Loucy (cell line): ENCODE measurements at regions not wholly inside any gene's neighbourhood (a gene's known extent, or its start where the extent isn't known, plus 50 kb on each side); places are given as distances from the start of the nearest gene placed in this dataset.

Experiments used
- H2AFZ ChIP-seq: fragments of 200-600 bp; sonication (generic); 2 replicates; pipeline ENCODE4 v1.6.0; 2016; ENCODE audit warnings: antibody characterized with exemption, mild to moderate bottlenecking, low read length, moderate library complexity
- H3F3A ChIP-seq: fragments of 200-600 bp; 2 replicates; pipeline ENCODE4 v1.6.0; 2016; ENCODE audit warnings: antibody characterized with exemption, low read depth, mild to moderate bottlenecking
- H3K27me3 ChIP-seq: fragments of 200-600 bp; sonication (generic); 2 replicates; pipeline ENCODE4 v1.6.1; 2014; ENCODE audit warnings: low read length, mild to moderate bottlenecking; ENCODE audit not compliant: insufficient read depth, poor library complexity, severe bottlenecking
- H3K36me3 ChIP-seq: fragments of 200-600 bp; sonication (generic); 2 replicates; pipeline ENCODE4 v1.6.1; 2016; ENCODE audit warnings: low read length; ENCODE audit not compliant: insufficient read depth
- H3K4me1 ChIP-seq: fragments of 200-600 bp; sonication (generic); 2 replicates; pipeline ENCODE4 v1.5.1; 2014; ENCODE audit warnings: low read length, mild to moderate bottlenecking; ENCODE audit not compliant: insufficient read depth, poor library complexity, severe bottlenecking
- H3K4me2 ChIP-seq: fragments of 200-600 bp; sonication (generic); 2 replicates; pipeline ENCODE4 v1.6.0; 2014; ENCODE audit warnings: antibody characterized with exemption, low read length, low read depth, mild to moderate bottlenecking; ENCODE audit not compliant: poor library complexity, severe bottlenecking
- H3K4me3 ChIP-seq: fragments of 200-600 bp; sonication (generic); 2 replicates; pipeline ENCODE4 v1.5.1; 2014; ENCODE audit warnings: low read length, mild to moderate bottlenecking, mixed read lengths; ENCODE audit not compliant: poor library complexity, severe bottlenecking
- H3K79me2 ChIP-seq: fragments of 200-600 bp; sonication (generic); 2 replicates; pipeline ENCODE4 v1.6.1; 2014; ENCODE audit warnings: low read length; ENCODE audit not compliant: insufficient read depth
- H3K9ac ChIP-seq: fragments of 200-600 bp; sonication (generic); 2 replicates; pipeline ENCODE4 v1.6.0; 2014; ENCODE audit warnings: mild to moderate bottlenecking, low read depth, low read length, moderate library complexity; ENCODE audit not compliant: poor library complexity, severe bottlenecking
- H3K9me2 ChIP-seq: fragments of 200-600 bp; sonication (generic); replicated peaks from 2 replicates; pipeline ENCODE4 v1.6.1; 2016; ENCODE audit warnings: low read depth, low read length, mixed read lengths
- H3K9me3 ChIP-seq: fragments of 200-600 bp; sonication (generic); 2 replicates; pipeline ENCODE4 v1.6.1; 2014; ENCODE audit warnings: mild to moderate bottlenecking, antibody characterized with exemption, low read length, low read depth; ENCODE audit not compliant: insufficient read depth
- H4K20me1 ChIP-seq: fragments of 200-600 bp; sonication (generic); 2 replicates; pipeline ENCODE4 v1.6.0; 2014; ENCODE audit warnings: antibody characterized with exemption, low read length, mild to moderate bottlenecking; ENCODE audit not compliant: insufficient read depth, poor library complexity, severe bottlenecking
- EZH2phosphoT487 ChIP-seq: fragments of 200-600 bp; IDR thresholded peaks from 2 replicates; pipeline ENCODE4 v1.6.1; 2018; ENCODE audit warnings: antibody characterized with exemption, mild to moderate bottlenecking, moderate library complexity, borderline replicate concordance
- TF ChIP-seq, protein P1 (sequence below): fragments of 200-600 bp; sonication (generic); conservative IDR thresholded peaks from 2 replicates; pipeline ENCODE4 v1.5.1; 2014; ENCODE audit warnings: mild to moderate bottlenecking, antibody characterized with exemption, low read length

DNA sequence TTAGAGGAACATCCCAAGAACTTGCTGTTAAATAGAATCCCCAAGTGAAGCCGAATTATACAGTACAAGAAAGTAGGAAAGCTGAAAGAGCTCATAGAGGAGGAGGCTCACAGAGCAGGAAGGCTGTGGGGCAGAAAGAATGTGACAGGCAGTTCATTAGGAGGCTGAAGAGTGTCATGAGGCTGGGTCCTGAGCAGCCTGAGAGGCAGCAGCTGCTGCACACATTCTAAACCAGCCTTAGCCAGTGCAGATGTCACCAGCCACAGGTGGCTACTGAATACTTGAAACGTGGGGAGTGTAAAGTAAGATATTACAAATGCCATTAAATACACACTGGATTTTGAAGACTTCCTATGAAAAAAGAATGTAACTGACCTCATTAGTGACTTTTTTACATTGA lies 490.2 kb upstream of the KLHL29 start:
- no peak for TF ChIP-seq EZH2phosphoT487
- TF ChIP-seq, protein P1, sequence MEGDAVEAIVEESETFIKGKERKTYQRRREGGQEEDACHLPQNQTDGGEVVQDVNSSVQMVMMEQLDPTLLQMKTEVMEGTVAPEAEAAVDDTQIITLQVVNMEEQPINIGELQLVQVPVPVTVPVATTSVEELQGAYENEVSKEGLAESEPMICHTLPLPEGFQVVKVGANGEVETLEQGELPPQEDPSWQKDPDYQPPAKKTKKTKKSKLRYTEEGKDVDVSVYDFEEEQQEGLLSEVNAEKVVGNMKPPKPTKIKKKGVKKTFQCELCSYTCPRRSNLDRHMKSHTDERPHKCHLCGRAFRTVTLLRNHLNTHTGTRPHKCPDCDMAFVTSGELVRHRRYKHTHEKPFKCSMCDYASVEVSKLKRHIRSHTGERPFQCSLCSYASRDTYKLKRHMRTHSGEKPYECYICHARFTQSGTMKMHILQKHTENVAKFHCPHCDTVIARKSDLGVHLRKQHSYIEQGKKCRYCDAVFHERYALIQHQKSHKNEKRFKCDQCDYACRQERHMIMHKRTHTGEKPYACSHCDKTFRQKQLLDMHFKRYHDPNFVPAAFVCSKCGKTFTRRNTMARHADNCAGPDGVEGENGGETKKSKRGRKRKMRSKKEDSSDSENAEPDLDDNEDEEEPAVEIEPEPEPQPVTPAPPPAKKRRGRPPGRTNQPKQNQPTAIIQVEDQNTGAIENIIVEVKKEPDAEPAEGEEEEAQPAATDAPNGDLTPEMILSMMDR, result no peak

DNA sequence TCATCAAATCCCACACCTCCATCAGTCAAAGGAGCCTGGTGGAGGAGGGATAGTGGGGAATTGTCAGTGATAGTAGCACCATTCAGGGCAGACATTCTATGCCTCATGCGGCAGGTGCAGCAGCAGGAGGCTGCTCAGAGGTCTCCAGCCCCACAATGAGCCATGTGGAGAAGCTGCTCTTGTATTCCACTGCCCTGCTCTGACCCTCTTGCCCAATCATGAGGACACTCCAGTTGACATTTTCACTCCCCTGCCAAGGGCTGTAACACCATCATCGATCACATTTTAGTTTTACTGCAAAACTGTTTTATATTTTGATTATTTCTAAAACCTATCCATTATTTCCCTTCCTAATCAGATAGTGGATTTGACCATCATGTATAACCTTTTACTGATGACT lies 487.6 kb upstream of the KLHL29 start:
- no peaks in the 10 kb centered on the region for H3K79me2 ChIP-seq
- TF ChIP-seq, protein P1, result no peak
- no peak for TF ChIP-seq EZH2phosphoT487
- H3K36me3 ChIP-seq, result no peaks in the 10 kb centered on the region
- H4K20me1 ChIP-seq, result no peaks in the 10 kb centered on the region
- H2AFZ ChIP-seq, result no peak overlapping the region
- no peaks in the 10 kb centered on the region for H3F3A ChIP-seq
- H3K4me2 ChIP-seq, result no peak overlapping the region
- no peaks in the 10 kb centered on the region for H3K9me2 ChIP-seq
- no peak overlapping the region for H3K9ac ChIP-seq
- H3K4me3 ChIP-seq, result no peak overlapping the region
- no peaks in the 10 kb centered on the region for H3K9me3 ChIP-seq
- H3K27me3 ChIP-seq, result no peaks in the 10 kb centered on the region
- H3K4me1 ChIP-seq, result no peaks in the 10 kb centered on the region

More for the DNA sequence above, 490.2 kb upstream of the KLHL29 start:
- no peaks in the 10 kb centered on the region for H3K79me2 ChIP-seq
- no peaks in the 10 kb centered on the region for H3K4me1 ChIP-seq
- H2AFZ ChIP-seq, result no peak overlapping the region
- H4K20me1 ChIP-seq, result no peaks in the 10 kb centered on the region
- no peaks in the 10 kb centered on the region; the same call in 1 of the 2 replicates for H3K9me3 ChIP-seq
- no peaks in the 10 kb centered on the region for H3K9me2 ChIP-seq
- H3K4me2 ChIP-seq, result no peak overlapping the region
- no peaks in the 10 kb centered on the region for H3K27me3 ChIP-seq
- no peaks in the 10 kb centered on the region for H3F3A ChIP-seq
- no peaks in the 10 kb centered on the region for H3K36me3 ChIP-seq
- H3K4me3 ChIP-seq, result no peak overlapping the region
- H3K9ac ChIP-seq, result no peak overlapping the region

DNA sequence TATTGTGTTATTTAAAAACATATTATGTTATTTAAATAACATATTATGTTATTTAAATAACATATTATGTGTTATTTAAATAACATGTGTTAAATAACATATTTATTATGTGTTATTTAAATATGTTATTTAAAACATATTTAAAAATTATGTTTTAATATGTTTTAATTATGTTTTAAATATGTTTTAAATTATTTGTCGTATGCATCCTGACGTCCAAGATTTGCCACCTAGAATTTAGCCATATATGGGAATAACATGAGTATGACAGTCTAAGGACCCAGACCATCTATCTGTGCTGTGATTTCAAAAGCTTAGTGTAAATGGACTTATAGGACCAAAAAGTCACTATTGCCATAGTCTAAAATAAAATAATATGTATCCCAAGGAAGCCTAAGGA lies 484.3 kb upstream of the KLHL29 start:
- H3K4me2 ChIP-seq, result no peak overlapping the region
- TF ChIP-seq, protein P1, result no peak
- no peak for TF ChIP-seq EZH2phosphoT487

More for the DNA sequence above, 484.3 kb upstream of the KLHL29 start:
- Histone ChIP-seq H3K4me3 (no peak overlapping the region), H3K9me3 (no peaks in the 10 kb centered on the region), H3K27me3 (no peaks in the 10 kb centered on the region), H3K9ac (no peak overlapping the region), H4K20me1 (no peaks in the 10 kb centered on the region), H3F3A (no peaks in the 10 kb centered on the region), H3K79me2 (no peaks in the 10 kb centered on the region), H3K36me3 (no peaks in the 10 kb centered on the region), H2AFZ (no peak overlapping the region), H3K4me1 (no peaks in the 10 kb centered on the region), H3K9me2 (no peaks in the 10 kb centered on the region)
